ENCODE measurements at regions not wholly inside any gene's neighbourhood (a gene's known extent, or its start where the extent isn't known, plus 50 kb on each side); places are given as distances from the start of the nearest gene placed in this dataset.

GRCh38 chr16:79286646-79287423, 313.7 kb downstream of the MAF start:
- Mint-ChIP-seq H3K27me3 (ENCODE audit: insufficient read depth) (peaks cover 8% of the 10 kb centered on the region), H3K4me1 (ENCODE audit: low read depth) (peaks cover 56% of the 10 kb centered on the region), H3K27ac (peak overlapping the region; percentile 77), H3K36me3 (ENCODE audit: low read depth) (peaks cover 8% of the 10 kb centered on the region), H3K9me3 (peaks cover 8% of the 10 kb centered on the region), H3K4me3 (peak overlapping the region; percentile 51)
- intact Hi-C loops (cut with micrococcal nuclease), result loop anchor here (1.0 kb wide), 4 partner anchors 9 to 29 kb away; no protein-coding TSS in a partner anchor
- DNase-seq (ENCODE audit: low spot score), result no peak

GRCh38 chr16:79284766-79285165, 315.8 kb downstream of the MAF start:
- DNase-seq (ENCODE audit: low spot score), result no peak
- intact Hi-C loops (cut with micrococcal nuclease), result no loop called here
- Mint-ChIP-seq H3K36me3 (ENCODE audit: low read depth) (peaks cover 10% of the 10 kb centered on the region), H3K27me3 (ENCODE audit: insufficient read depth) (peaks cover 17% of the 10 kb centered on the region), H3K27ac (no peak overlapping the region), H3K9me3 (peaks cover 7% of the 10 kb centered on the region), H3K4me1 (ENCODE audit: low read depth) (peaks cover 70% of the 10 kb centered on the region), H3K4me3 (no peak overlapping the region)

- DNase-seq (ENCODE audit: low spot score), result no peak
- intact Hi-C loops (cut with micrococcal nuclease), result no loop called here
- Mint-ChIP-seq H3K27me3 (ENCODE audit: insufficient read depth) (peaks cover 15% of the 10 kb centered on the region), H3K4me1 (ENCODE audit: low read depth) (peaks cover 75% of the 10 kb centered on the region), H3K27ac (no peak overlapping the region), H3K9me3 (peaks cover 7% of the 10 kb centered on the region), H3K4me3 (no peak overlapping the region), H3K36me3 (ENCODE audit: low read depth) (peaks cover 9% of the 10 kb centered on the region)
Observed at GRCh38 chr16:79283578-79283977, 317.0 kb downstream of the MAF start.

GRCh38 chr16:79282806-79283205, 317.7 kb downstream of the MAF start:
- intact Hi-C loops (cut with micrococcal nuclease), result no loop called here
- DNase-seq (ENCODE audit: low spot score), result no peak

GRCh38 chr16:79278506-79278905, 322.0 kb downstream of the MAF start:
- Mint-ChIP-seq H3K27me3 (ENCODE audit: insufficient read depth) (peaks cover 17% of the 10 kb centered on the region), H3K36me3 (ENCODE audit: low read depth) (peaks cover 5% of the 10 kb centered on the region), H3K4me3 (peak overlapping the region; percentile 51), H3K4me1 (ENCODE audit: low read depth) (peaks cover 67% of the 10 kb centered on the region), H3K9me3 (no peaks in the 10 kb centered on the region), H3K27ac (peak overlapping the region; percentile 67)
- peak; percentile 55 for DNase-seq (ENCODE audit: low spot score)
- intact Hi-C loops (cut with micrococcal nuclease), result loop anchor here (1.0 to 2.0 kb wide), 3 partner anchors 9 to 62 kb away; no protein-coding TSS in a partner anchor

More at GRCh38 chr16:79282806-79283205, 317.7 kb downstream of the MAF start:
- no peak overlapping the region for H3K27ac Mint-ChIP-seq
- peaks cover 75% of the 10 kb centered on the region for H3K4me1 Mint-ChIP-seq (ENCODE audit: low read depth)
- H3K36me3 Mint-ChIP-seq (ENCODE audit: low read depth), result peaks cover 6% of the 10 kb centered on the region
- peaks cover 4% of the 10 kb centered on the region for H3K9me3 Mint-ChIP-seq
- peaks cover 15% of the 10 kb centered on the region for H3K27me3 Mint-ChIP-seq (ENCODE audit: insufficient read depth)
- no peak overlapping the region for H3K4me3 Mint-ChIP-seq

- Mint-ChIP-seq H3K4me3 (no peak overlapping the region), H3K4me1 (ENCODE audit: low read depth) (peaks cover 72% of the 10 kb centered on the region), H3K27me3 (ENCODE audit: insufficient read depth) (peaks cover 17% of the 10 kb centered on the region), H3K36me3 (ENCODE audit: low read depth) (peaks cover 3% of the 10 kb centered on the region), H3K27ac (no peak overlapping the region), H3K9me3 (no peaks in the 10 kb centered on the region)
- intact Hi-C loops (cut with micrococcal nuclease), result no loop called here
- no peak for DNase-seq (ENCODE audit: low spot score)
Observed at GRCh38 chr16:79276501-79276900, 324.0 kb downstream of the MAF start.

- Mint-ChIP-seq H3K36me3 (ENCODE audit: low read depth) (no peaks in the 10 kb centered on the region), H3K9me3 (no peaks in the 10 kb centered on the region), H3K27ac (no peak overlapping the region), H3K4me3 (no peak overlapping the region), H3K27me3 (ENCODE audit: insufficient read depth) (peaks cover 9% of the 10 kb centered on the region), H3K4me1 (ENCODE audit: low read depth) (peaks cover 74% of the 10 kb centered on the region)
- intact Hi-C loops (cut with micrococcal nuclease), result loop anchor here (5.0 kb wide), 1 partner anchor 1308 kb away; no protein-coding TSS in a partner anchor
- DNase-seq (ENCODE audit: low spot score), result no peak
Observed at GRCh38 chr16:79274264-79274663, 326.3 kb downstream of the MAF start.

- Mint-ChIP-seq H3K4me1 (ENCODE audit: low read depth) (peaks cover 76% of the 10 kb centered on the region), H3K27ac (peak overlapping the region; percentile 84), H3K4me3 (peak overlapping the region; percentile 69), H3K36me3 (ENCODE audit: low read depth) (no peaks in the 10 kb centered on the region), H3K9me3 (no peaks in the 10 kb centered on the region), H3K27me3 (ENCODE audit: insufficient read depth) (peaks cover 9% of the 10 kb centered on the region)
- intact Hi-C loops (cut with micrococcal nuclease), result loop anchor here (1.0 to 5.0 kb wide), 3 partner anchors 15 to 1310 kb away; no protein-coding TSS in a partner anchor
- DNase-seq (ENCODE audit: low spot score), result peak; percentile 68
Observed at GRCh38 chr16:79272141-79272577, 328.4 kb downstream of the MAF start.

- H3K27ac Mint-ChIP-seq, result peak overlapping the region; percentile 84
- peaks cover 76% of the 10 kb centered on the region for H3K4me1 Mint-ChIP-seq (ENCODE audit: low read depth)
- H3K4me3 Mint-ChIP-seq, result peak overlapping the region; percentile 69
- H3K27me3 Mint-ChIP-seq (ENCODE audit: insufficient read depth), result peaks cover 9% of the 10 kb centered on the region
- intact Hi-C loops (cut with micrococcal nuclease), result loop anchor here (5.0 kb wide), 1 partner anchor 1311 kb away; no protein-coding TSS in a partner anchor
- no peak for DNase-seq (ENCODE audit: low spot score)
- peaks cover 2% of the 10 kb centered on the region for H3K36me3 Mint-ChIP-seq (ENCODE audit: low read depth)
- peaks cover 2% of the 10 kb centered on the region for H3K9me3 Mint-ChIP-seq
Observed at GRCh38 chr16:79271583-79271982, 329.0 kb downstream of the MAF start.

- no peak for DNase-seq (ENCODE audit: low spot score)
- H3K27me3 Mint-ChIP-seq (ENCODE audit: insufficient read depth), result peaks cover 12% of the 10 kb centered on the region
- peak overlapping the region; percentile 89 for H3K27ac Mint-ChIP-seq
- H3K36me3 Mint-ChIP-seq (ENCODE audit: low read depth), result peaks cover 3% of the 10 kb centered on the region
- H3K4me3 Mint-ChIP-seq, result peak overlapping the region; percentile 50
- peaks cover 82% of the 10 kb centered on the region for H3K4me1 Mint-ChIP-seq (ENCODE audit: low read depth)
- H3K9me3 Mint-ChIP-seq, result peaks cover 12% of the 10 kb centered on the region
- intact Hi-C loops (cut with micrococcal nuclease), result loop anchor here (5.0 kb wide), 1 partner anchor 1312 kb away; no protein-coding TSS in a partner anchor
Observed at GRCh38 chr16:79270011-79270410, 330.5 kb downstream of the MAF start.

- H3K27ac Mint-ChIP-seq, result peak overlapping the region; percentile 89
- H3K9me3 Mint-ChIP-seq, result peaks cover 13% of the 10 kb centered on the region
- peak overlapping the region; percentile 60 for H3K4me3 Mint-ChIP-seq
- peaks cover 3% of the 10 kb centered on the region for H3K36me3 Mint-ChIP-seq (ENCODE audit: low read depth)
- peaks cover 88% of the 10 kb centered on the region for H3K4me1 Mint-ChIP-seq (ENCODE audit: low read depth)
- H3K27me3 Mint-ChIP-seq (ENCODE audit: insufficient read depth), result peaks cover 12% of the 10 kb centered on the region
- intact Hi-C loops (cut with micrococcal nuclease), result loop anchor here (1.0 to 5.0 kb wide), 14 partner anchors 9 to 574 kb away; partner anchors contain the start of gene MAF
- peak; percentile 58 for DNase-seq (ENCODE audit: low spot score)
Observed at GRCh38 chr16:79269211-79269863, 331.2 kb downstream of the MAF start.

- intact Hi-C loops (cut with micrococcal nuclease), result loop anchor here (2.0 to 5.0 kb wide), 5 partner anchors 105 to 560 kb away; no protein-coding TSS in a partner anchor
- peaks cover 16% of the 10 kb centered on the region for H3K9me3 Mint-ChIP-seq
Observed at GRCh38 chr16:79267781-79268180, 332.8 kb downstream of the MAF start.

More at GRCh38 chr16:79267781-79268180, 332.8 kb downstream of the MAF start:
- peak overlapping the region; percentile 35 for H3K4me3 Mint-ChIP-seq
- H3K27ac Mint-ChIP-seq, result peak overlapping the region; percentile 82
- H3K36me3 Mint-ChIP-seq (ENCODE audit: low read depth), result peaks cover 3% of the 10 kb centered on the region
- peaks cover 10% of the 10 kb centered on the region for H3K27me3 Mint-ChIP-seq (ENCODE audit: insufficient read depth)
- H3K4me1 Mint-ChIP-seq (ENCODE audit: low read depth), result peaks cover 93% of the 10 kb centered on the region
- DNase-seq (ENCODE audit: low spot score), result no peak
